PC-9 (cell line): ENCODE measurements at regions not wholly inside any gene's neighbourhood (a gene's known extent, or its start where the extent isn't known, plus 50 kb on each side); places are given as distances from the start of the nearest gene placed in this dataset.
A peak's percentile ranks its signal among the peaks of the same experiment; 100 is the strongest.

ENCODE experiments used
- BruUV-seq: library from RNA; stranded (reverse); fragments of 400-500 nt; replicated peaks from 2 replicates; lab custom pipeline; 2021; lab: Mats Ljungman, UMichigan
- CTCF ChIA-PET: fragments of 300-600 bp; sonication (Branson Sonifier 250); formaldehyde crosslinking; loops from one replicate; lab custom pipeline; 2022; ENCODE audit warnings: antibody characterized with exemption; lab: Charles Lee
- POLR2A ChIA-PET: fragments of 300-600 bp; sonication (Branson Sonifier 250); formaldehyde crosslinking; loops from one replicate; lab custom pipeline; 2022; ENCODE audit warnings: antibody characterized with exemption; ENCODE audit not compliant: unreplicated experiment; lab: Charles Lee
- DNase-seq, 2 experiments: peaks; one replicate each; pipeline versions ENCODE4 v3.0.0 to v3.0.0-alpha.2; 2015 to 2022; ENCODE audit warnings: mixed read lengths in 1 of 2
- H2AFZ ChIP-seq: fragments of 200-600 bp; sonication (generic); 2 replicates; pipeline ENCODE4 v1.8.1; 2017; ENCODE audit warnings: antibody characterized with exemption
- H3F3A ChIP-seq: fragments of 200-600 bp; sonication (generic); 2 replicates; pipeline ENCODE4 v1.8.1; 2017; ENCODE audit warnings: antibody characterized with exemption, mild to moderate bottlenecking, low read depth; ENCODE audit not compliant: insufficient read depth
- H3K27ac ChIP-seq: fragments of 200-600 bp; sonication (generic); 2 replicates; pipeline ENCODE4 v1.6.1; 2016; ENCODE audit warnings: mixed run types
- H3K27me3 ChIP-seq: fragments of 200-600 bp; sonication (generic); 2 replicates; pipeline ENCODE4 v1.6.1; 2016; ENCODE audit warnings: low read depth, mixed run types; ENCODE audit not compliant: insufficient read depth
- H3K36me3 ChIP-seq: fragments of 200-600 bp; sonication (generic); 2 replicates; pipeline ENCODE4 v1.6.1; 2016; ENCODE audit warnings: low read depth, mixed run types
- H3K4me1 ChIP-seq: fragments of 200-600 bp; sonication (generic); replicated peaks from 2 replicates; pipeline ENCODE4 v1.6.1; 2016; ENCODE audit warnings: mixed run types; ENCODE audit not compliant: insufficient read depth
- H3K4me2 ChIP-seq: fragments of 200-600 bp; sonication (generic); 2 replicates; pipeline ENCODE4 v1.6.1; 2017; ENCODE audit warnings: mixed run types
- H3K4me3 ChIP-seq: fragments of 200-600 bp; sonication (generic); 2 replicates; pipeline ENCODE4 v1.6.1; 2016; ENCODE audit warnings: mixed run types
- H3K79me2 ChIP-seq: fragments of 200-600 bp; sonication (generic); 2 replicates; pipeline ENCODE4 v1.6.1; 2017; ENCODE audit warnings: low read depth, mixed run types
- H3K9me2 ChIP-seq: fragments of 200-600 bp; sonication (generic); 2 replicates; pipeline ENCODE4 v1.8.1; 2017; ENCODE audit warnings: mild to moderate bottlenecking; ENCODE audit not compliant: insufficient read depth
- H3K9me3 ChIP-seq: fragments of 200-600 bp; sonication (generic); 2 replicates; pipeline ENCODE4 v1.8.1; 2016; ENCODE audit warnings: low read depth; ENCODE audit not compliant: insufficient read depth
- H4K20me1 ChIP-seq: fragments of 200-600 bp; sonication (generic); 2 replicates; pipeline ENCODE4 v1.8.1; 2017; ENCODE audit not compliant: insufficient read depth
- CTCF ChIP-seq: fragments of 200-600 bp; sonication (generic); conservative IDR thresholded peaks from 2 replicates; pipeline ENCODE4 v1.6.1; 2017; ENCODE audit warnings: mixed run types, antibody characterized with exemption, mild to moderate bottlenecking, moderate library complexity
- EZH2 ChIP-seq: fragments of 200-600 bp; sonication (generic); IDR thresholded peaks from 2 replicates; pipeline ENCODE4 v1.8.0; 2017; ENCODE audit warnings: antibody characterized with exemption, low read depth
- intact Hi-C: fragments of 100-400 bp; cut with micrococcal nuclease; formaldehyde crosslinking; loops from one replicate; pipeline ENCODE4 v1.10.0; 2022; ENCODE audit not compliant: unreplicated experiment

DNA sequence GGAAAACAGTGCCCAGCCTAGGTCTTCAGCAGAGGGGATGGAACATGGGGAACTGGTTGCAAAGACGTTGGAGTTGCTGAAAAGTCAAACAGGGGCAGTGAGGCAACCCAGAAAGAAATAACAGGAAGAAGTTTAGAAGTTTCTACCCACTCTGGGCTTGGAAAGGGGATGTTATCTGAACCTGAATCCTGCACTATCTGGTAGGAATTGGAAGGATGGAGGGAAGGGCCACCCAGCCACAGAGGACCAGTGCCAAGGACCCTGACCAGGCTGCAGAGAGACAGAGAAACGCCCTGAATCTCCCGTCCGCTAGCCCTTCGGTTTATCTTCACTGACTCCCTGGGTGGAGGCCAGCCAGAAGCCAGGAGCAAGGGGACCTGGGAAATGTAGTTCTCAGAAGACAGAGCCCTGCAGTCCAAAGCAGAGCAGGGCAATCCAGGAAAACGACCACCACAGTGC, 217.3 kb upstream of the RREB1 start:
- intact Hi-C loops: no loop called here
- Histone ChIP-seq H3K9me3 (no peaks in the 10 kb centered on the region), H3K79me2 (no peaks in the 10 kb centered on the region), H4K20me1 (no peaks in the 10 kb centered on the region), H3K27me3 (no peaks in the 10 kb centered on the region), H2AFZ (no peak overlapping the region), H3F3A (peaks cover 8% of the 10 kb centered on the region), H3K4me3 (no peak overlapping the region), H3K27ac (0 out of 2 replicates have a peak overlapping the region, but pooled peaks have one; percentile 86), H3K4me2 (no peak overlapping the region), H3K4me1 (peaks cover 34% of the 10 kb centered on the region), H3K9me2 (no peaks in the 10 kb centered on the region), H3K36me3 (no peaks in the 10 kb centered on the region)
- TF ChIP-seq EZH2: no peak
- BruUV-seq: no TSS peak
- CTCF ChIA-PET: no interaction called here
- no peak for DNase-seq
- POLR2A ChIA-PET: no interaction called here

DNA sequence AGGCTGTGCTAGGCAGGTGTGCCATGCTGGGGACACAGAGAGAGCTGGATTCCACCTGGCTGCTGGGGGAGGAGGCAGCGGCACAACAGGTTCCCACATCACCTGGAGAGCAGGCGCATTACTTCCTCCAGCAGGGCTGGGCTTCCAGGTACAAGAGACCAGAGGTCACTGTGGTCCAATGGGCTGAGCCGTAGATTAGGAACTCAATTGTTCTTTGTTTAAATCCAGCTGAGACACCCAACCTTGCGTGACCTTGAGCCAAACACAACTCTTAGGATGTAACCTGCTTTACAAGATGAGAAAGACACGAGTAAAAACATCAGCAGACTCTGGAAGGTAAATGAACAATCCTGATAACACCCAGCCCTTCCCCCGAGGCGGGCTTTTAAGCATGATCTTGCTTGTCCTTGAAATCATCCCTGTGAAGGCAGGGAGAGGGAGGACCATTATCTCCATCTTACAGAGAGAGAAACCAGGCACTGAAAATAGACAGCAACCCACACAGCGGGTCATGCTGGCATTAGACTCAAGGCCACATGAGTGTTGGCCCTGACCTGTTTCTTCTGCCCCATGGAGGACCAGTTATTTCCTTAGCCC, 216.5 kb upstream of the RREB1 start:
- intact Hi-C loops: no loop called here
- no peak overlapping the region for H3K4me3 ChIP-seq
- H3K9me2 ChIP-seq: no peaks in the 10 kb centered on the region
- peak overlapping the region; percentile 62 for H3K4me2 ChIP-seq
- ChIA-PET POLR2A (no interaction called here), CTCF (no interaction called here)
- H3K79me2 ChIP-seq: no peaks in the 10 kb centered on the region
- H4K20me1 ChIP-seq: no peaks in the 10 kb centered on the region
- BruUV-seq: no TSS peak
- 0 out of 2 replicates have a peak overlapping the region, but pooled peaks have one; percentile 78 for H2AFZ ChIP-seq
- no peaks in the 10 kb centered on the region for H3K9me3 ChIP-seq
- peaks cover 8% of the 10 kb centered on the region for H3F3A ChIP-seq
- peak overlapping the region; percentile 86 for H3K27ac ChIP-seq
- H3K4me1 ChIP-seq: peaks cover 34% of the 10 kb centered on the region
- DNase-seq: no peak
- H3K27me3 ChIP-seq: no peaks in the 10 kb centered on the region
- TF ChIP-seq EZH2 (no peak), CTCF (no peak)
- H3K36me3 ChIP-seq: no peaks in the 10 kb centered on the region

GRCh38 chr6:6891949-6892461, 215.8 kb upstream of the RREB1 start:
- Histone ChIP-seq H3K9me3 (no peaks in the 10 kb centered on the region), H3K4me2 (peak overlapping the region; percentile 62), H4K20me1 (no peaks in the 10 kb centered on the region), H3K4me3 (no peak overlapping the region), H3F3A (peaks cover 8% of the 10 kb centered on the region), H2AFZ (peak overlapping the region; percentile 78; the same call in 1 of the 2 replicates), H3K4me1 (peaks cover 34% of the 10 kb centered on the region), H3K27ac (peak overlapping the region; percentile 86), H3K9me2 (no peaks in the 10 kb centered on the region), H3K36me3 (no peaks in the 10 kb centered on the region), H3K79me2 (no peaks in the 10 kb centered on the region), H3K27me3 (no peaks in the 10 kb centered on the region)
- DNase-seq: peak in 1 of 2 experiments; percentile 80
- BruUV-seq: no TSS peak
- TF ChIP-seq CTCF (no peak), EZH2 (no peak)
- CTCF ChIA-PET: no interaction called here
- POLR2A ChIA-PET: no interaction called here
- intact Hi-C loops: no loop called here
